ENCODE measurements at regions not wholly inside any gene's neighbourhood (a gene's known extent, or its start where the extent isn't known, plus 50 kb on each side); places are given as distances from the start of the nearest gene placed in this dataset.

- no peak for DNase-seq
These were observed 49.7 kb upstream of the CITED2 start for GRCh38 chr6:139423971-139424667.
